Panc1 (cell line): ENCODE measurements at regions not wholly inside any gene's neighbourhood (a gene's known extent, or its start where the extent isn't known, plus 50 kb on each side); places are given as distances from the start of the nearest gene placed in this dataset.

Experiments
- ATAC-seq: fragments of 200-7000 bp; cut with Tn5 transposase; 2 replicates; pipeline ENCODE4 v1.9.1; 2020; ENCODE audit warnings: mild to moderate bottlenecking, moderate library complexity
- BruUV-seq: library from RNA; stranded (reverse); fragments of 400-500 nt; replicated peaks from 2 replicates; lab custom pipeline; 2021; lab: Mats Ljungman, UMichigan
- CTCF ChIA-PET: fragments of 300-600 bp; sonication (Branson Sonifier 250); formaldehyde crosslinking; loops from one replicate; lab custom pipeline; 2022; ENCODE audit warnings: antibody characterized with exemption; lab: Charles Lee
- POLR2A ChIA-PET: fragments of 300-600 bp; sonication (Branson Sonifier 250); formaldehyde crosslinking; loops from one replicate; lab custom pipeline; 2022; ENCODE audit warnings: antibody characterized with exemption; lab: Charles Lee
- DNase-seq: peaks from one replicate; pipeline ENCODE4 v3.0.0-alpha.2; 2010; ENCODE audit warnings: low read depth, low spot score
- H3K27ac ChIP-seq: 2 replicates; pipeline ENCODE4 v1.5.1; 2011; ENCODE audit warnings: mild to moderate bottlenecking, low read length, inconsistent platforms
- H3K27me3 ChIP-seq: fragments of 200-500 bp; sonication (Bioruptor generic); 2 replicates; pipeline ENCODE4 v1.6.0; 2014; ENCODE audit warnings: low read length, inconsistent platforms; ENCODE audit not compliant: control insufficient read depth, insufficient read depth
- H3K36me3 ChIP-seq: fragments of 200-500 bp; sonication (Bioruptor generic); 2 replicates; pipeline ENCODE4 v1.5.1; 2014; ENCODE audit warnings: inconsistent platforms, mild to moderate bottlenecking, low read length, moderate library complexity; ENCODE audit not compliant: control insufficient read depth, insufficient read depth
- H3K4me1 ChIP-seq: 2 replicates; pipeline ENCODE4 v1.5.1; 2011; ENCODE audit warnings: inconsistent platforms, mild to moderate bottlenecking, low read length, moderate library complexity; ENCODE audit not compliant: control insufficient read depth, insufficient read depth
- H3K4me3 ChIP-seq, 2 experiments: 2 replicates each; pipeline ENCODE4 v1.5.1; 2011 to 2012; ENCODE audit warnings: low read depth in 2 of 2, low read length in 2 of 2, mild to moderate bottlenecking in 2 of 2, inconsistent platforms in 1 of 2, moderate library complexity in 1 of 2
- H3K9me3 ChIP-seq: fragments of 200-500 bp; sonication (Bioruptor generic); 2 replicates; pipeline ENCODE4 v1.5.1; 2014; ENCODE audit warnings: low read depth, mild to moderate bottlenecking, inconsistent platforms, low read length, moderate library complexity; ENCODE audit not compliant: control insufficient read depth, insufficient read depth
- CTCF ChIP-seq: fragments of 450-650 bp; IDR thresholded peaks from 2 replicates; pipeline ENCODE4 v1.5.1; 2017; ENCODE audit warnings: mild to moderate bottlenecking
- REST ChIP-seq, 2 experiments: IDR thresholded peaks; 2 replicates each; pipeline ENCODE4 v1.6.1; 2011 to 2012; ENCODE audit warnings: low read depth in 2 of 2, control low read depth in 1 of 2, low read length in 1 of 2, mild to moderate bottlenecking in 1 of 2, moderate library complexity in 1 of 2; ENCODE audit not compliant: insufficient read depth in 1 of 2
- SIN3A ChIP-seq: IDR thresholded peaks from 2 replicates; pipeline ENCODE4 v1.6.1; 2012; ENCODE audit warnings: low read depth, mild to moderate bottlenecking, low read length, moderate library complexity, borderline replicate concordance; ENCODE audit not compliant: insufficient read depth
- TCF7L2 ChIP-seq: IDR thresholded peaks from 2 replicates; pipeline ENCODE4 v1.6.1; 2011; ENCODE audit warnings: mild to moderate bottlenecking, low read depth, low read length, inconsistent platforms
- in situ Hi-C: cut with HindIII; loops from 2 replicates; pipeline ENCODE4 v1.10.0; 2016; ENCODE audit warnings: low sequenced_read_pairs, low pct_unique_long_range_greater_than_20kb
- intact Hi-C: fragments of 100-400 bp; cut with micrococcal nuclease; formaldehyde crosslinking; loops from one replicate; pipeline ENCODE4 v1.10.0; 2022; ENCODE audit not compliant: unreplicated experiment

DNA sequence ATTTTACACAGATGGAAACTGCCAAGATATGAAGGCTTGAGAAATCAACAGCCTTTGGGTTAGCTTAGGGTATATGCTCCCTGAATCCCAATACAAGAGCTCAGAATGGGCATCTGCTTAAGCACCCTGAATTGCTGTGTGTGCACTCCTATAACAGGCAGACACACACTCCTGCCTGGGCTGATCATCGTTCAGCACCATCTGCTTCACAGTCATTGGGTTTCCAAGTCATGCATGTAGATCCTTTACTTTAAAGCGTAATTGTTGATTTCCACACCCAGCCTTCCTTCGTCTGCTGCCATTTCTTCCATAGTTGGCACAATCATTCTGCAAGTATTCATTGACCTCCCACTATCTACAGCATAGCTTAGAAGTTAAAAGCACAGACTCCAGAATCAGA is 263.5 kb downstream of the CBLN4 start:
- ATAC-seq: no peak

DNA sequence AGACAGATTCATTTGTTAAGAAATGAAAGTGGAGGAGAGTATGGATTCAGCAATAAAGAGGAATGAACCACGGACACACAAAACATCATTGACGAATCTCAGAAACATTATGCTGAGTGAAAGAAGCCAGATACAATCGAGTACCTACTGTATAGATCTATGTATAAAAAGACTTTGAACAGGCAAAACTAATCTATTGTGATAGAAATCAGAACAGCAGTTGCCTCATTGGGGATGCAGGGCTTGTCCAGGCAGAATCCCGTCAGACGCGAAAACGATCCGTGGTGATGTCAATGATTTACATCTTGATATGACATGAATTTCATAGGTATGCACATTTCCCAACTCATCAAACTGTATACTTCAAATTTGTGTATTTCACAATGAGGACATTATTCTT is 265.2 kb downstream of the CBLN4 start:
- no peak overlapping the region for H3K4me3 ChIP-seq
- DNase-seq (no peak), ATAC-seq (no peak)
- no peak overlapping the region for H3K27ac ChIP-seq
- no peaks in the 10 kb centered on the region for H3K36me3 ChIP-seq
- H3K27me3 ChIP-seq: no peaks in the 10 kb centered on the region
- in situ Hi-C loops (no loop called here), intact Hi-C loops (no loop called here)
- H3K4me1 ChIP-seq: no peaks in the 10 kb centered on the region
- BruUV-seq: no TSS peak
- no peak for TF ChIP-seq REST (IDR thresholded peaks at IDR 0.05; ENCODE audit: insufficient read depth in 1 of 2, low read depth in 2 of 2, low read length in 1 of 2)
- no peak for TF ChIP-seq SIN3A
- TF ChIP-seq CTCF: no peak
- POLR2A ChIA-PET: no interaction called here
- CTCF ChIA-PET: no interaction called here
- H3K9me3 ChIP-seq: no peaks in the 10 kb centered on the region

More for the DNA sequence above, 263.5 kb downstream of the CBLN4 start:
- Histone ChIP-seq H3K9me3 (no peaks in the 10 kb centered on the region), H3K36me3 (no peaks in the 10 kb centered on the region), H3K27me3 (no peaks in the 10 kb centered on the region), H3K4me1 (no peaks in the 10 kb centered on the region), H3K4me3 (no peak overlapping the region), H3K27ac (no peak overlapping the region)
- DNase-seq: no peak
- CTCF ChIA-PET: no interaction called here
- POLR2A ChIA-PET: no interaction called here
- intact Hi-C loops (no loop called here), in situ Hi-C loops (no loop called here)
- BruUV-seq: no TSS peak
- TF ChIP-seq REST (IDR thresholded peaks at IDR 0.05; ENCODE audit: insufficient read depth in 1 of 2, low read depth in 2 of 2, low read length in 1 of 2) (no peak), TCF7L2 (no peak)
